Testis (tissue), 2 donors: ENCODE measurements at regions not wholly inside any gene's neighbourhood (a gene's known extent, or its start where the extent isn't known, plus 50 kb on each side); places are given as distances from the start of the nearest gene placed in this dataset.

Experiments
- DNase-seq: peaks from one replicate; pipeline ENCODE4 v3.0.0-alpha.2; 2019
- H3K27ac ChIP-seq, 2 donors: fragments of 200-600 bp; sonication (generic); one replicate each; pipeline ENCODE4 v1.5.1; 2019
- H3K27me3 ChIP-seq: fragments of 200-600 bp; sonication (generic); one replicate; pipeline ENCODE4 v1.5.1; 2019
- H3K36me3 ChIP-seq: fragments of 200-600 bp; sonication (generic); one replicate; pipeline ENCODE4 v1.5.1; 2017; ENCODE audit warnings: low read depth; ENCODE audit errors: missing control alignments
- H3K4me1 ChIP-seq: fragments of 200-600 bp; sonication (generic); one replicate; pipeline ENCODE4 v1.5.1; 2019
- H3K4me3 ChIP-seq, 2 donors: fragments of 200-600 bp; sonication (generic); one replicate each; pipeline ENCODE4 v1.5.1; 2017 to 2019
- H3K9me3 ChIP-seq: fragments of 200-600 bp; sonication (generic); one replicate; pipeline ENCODE4 v1.5.1; 2017
- CTCF ChIP-seq, 3 experiments: fragments of 450-650 bp in 2 of 3; fragments of 200-600 bp in 1 of 3; sonication (generic) in 1 of 3; IDR thresholded peaks; one replicate each; pipeline ENCODE4 v1.5.1; 2016 to 2019; ENCODE audit warnings: antibody characterized with exemption in 3 of 3, mild to moderate bottlenecking in 2 of 3, moderate library complexity in 1 of 3
- POLR2A ChIP-seq: fragments of 450-650 bp; IDR thresholded peaks from one replicate; pipeline ENCODE4 v1.6.1; 2017; ENCODE audit warnings: antibody characterized with exemption, mild to moderate bottlenecking, moderate library complexity
- WGBS, 2 donors: methylation state at CpG; one replicate each; pipeline ENCODE4 v1.1.5; 2018; 5-methylcytosine and 5-hydroxymethylcytosine counted together
- intact Hi-C: fragments of 100-400 bp; cut with DNase I; formaldehyde crosslinking; loops from one replicate; pipeline ENCODE4 v1.15.1; 2023; ENCODE audit warnings: low total_unique reads

- Histone ChIP-seq H3K27ac (no peak overlapping the region), H3K4me3 (no peak overlapping the region), H3K27me3 (no peaks in the 10 kb centered on the region), H3K36me3 (no peaks in the 10 kb centered on the region), H3K4me1 (no peaks in the 10 kb centered on the region), H3K9me3 (no peaks in the 10 kb centered on the region)
- DNase-seq, result no peak
- no peak for TF ChIP-seq CTCF (IDR thresholded peaks at IDR 0.05)
- no peak for TF ChIP-seq POLR2A
- intact Hi-C loops, result no loop called here
- WGBS, 2 donors, result 89 to 100% methylated on average over 1 of the region's 1 CpG
Measured at GRCh38 chrX:113977887-113978286, 606.0 kb upstream of the HTR2C start.

GRCh38 chrX:113975441-113975840 lies 608.4 kb upstream of the HTR2C start:
- H3K4me3 ChIP-seq, result no peak overlapping the region
- no peaks in the 10 kb centered on the region for H3K27me3 ChIP-seq
- H3K36me3 ChIP-seq, result no peaks in the 10 kb centered on the region
- H3K9me3 ChIP-seq, result no peaks in the 10 kb centered on the region
- intact Hi-C loops, result no loop called here
- H3K4me1 ChIP-seq, result no peaks in the 10 kb centered on the region
- WGBS, 2 donors, result 69 to 97% methylated on average over 2 of the region's 2 CpGs
- H3K27ac ChIP-seq, result no peak overlapping the region
- TF ChIP-seq CTCF (IDR thresholded peaks at IDR 0.05), result no peak
- no peak for TF ChIP-seq POLR2A
- no peak for DNase-seq

GRCh38 chrX:113974881-113975280 lies 609.0 kb upstream of the HTR2C start:
- DNase-seq, result no peak

GRCh38 chrX:113973706-113974105 lies 610.2 kb upstream of the HTR2C start:
- DNase-seq, result no peak
- no peaks in the 10 kb centered on the region for H3K4me1 ChIP-seq
- H3K9me3 ChIP-seq, result no peaks in the 10 kb centered on the region
- 54 to 62% methylated on average over 2 of the region's 2 CpGs for WGBS, 2 donors
- no peaks in the 10 kb centered on the region for H3K27me3 ChIP-seq
- H3K4me3 ChIP-seq, result no peak overlapping the region
- intact Hi-C loops, result no loop called here
- H3K36me3 ChIP-seq, result no peaks in the 10 kb centered on the region
- no peak for TF ChIP-seq CTCF (IDR thresholded peaks at IDR 0.05)
- no peak overlapping the region for H3K27ac ChIP-seq

More at GRCh38 chrX:113974881-113975280, 609.0 kb upstream of the HTR2C start:
- Histone ChIP-seq H3K27me3 (no peaks in the 10 kb centered on the region), H3K4me3 (no peak overlapping the region), H3K9me3 (no peaks in the 10 kb centered on the region), H3K36me3 (no peaks in the 10 kb centered on the region), H3K4me1 (no peaks in the 10 kb centered on the region), H3K27ac (no peak overlapping the region)
- intact Hi-C loops, result no loop called here
- TF ChIP-seq POLR2A (no peak), CTCF (IDR thresholded peaks at IDR 0.05) (no peak)

GRCh38 chrX:113966791-113967190 lies 617.1 kb upstream of the HTR2C start:
- no peak for DNase-seq
- Histone ChIP-seq H3K4me3 (no peak overlapping the region), H3K4me1 (no peaks in the 10 kb centered on the region), H3K27me3 (no peaks in the 10 kb centered on the region), H3K27ac (no peak overlapping the region), H3K9me3 (no peaks in the 10 kb centered on the region), H3K36me3 (no peaks in the 10 kb centered on the region)
- 90 to 97% methylated on average over 2 of the region's 2 CpGs for WGBS, 2 donors
- TF ChIP-seq POLR2A (no peak), CTCF (IDR thresholded peaks at IDR 0.05) (no peak)
- intact Hi-C loops, result no loop called here
